Endothelial cell of umbilical vein (primary cell): ENCODE measurements at regions not wholly inside any gene's neighbourhood (a gene's known extent, or its start where the extent isn't known, plus 50 kb on each side); places are given as distances from the start of the nearest gene placed in this dataset.

Source experiments
- CTCF ChIP-seq, 2 donors: IDR thresholded peaks; 1 replicate in 1 of 2; 2 replicates in 1 of 2; pipeline ENCODE4 v1.5.1; 2011; ENCODE audit warnings: low read length in 2 of 2, mild to moderate bottlenecking in 2 of 2, moderate library complexity in 2 of 2, control low read depth in 1 of 2, inconsistent platforms in 1 of 2, low read depth in 1 of 2; ENCODE audit not compliant: insufficient read depth in 1 of 2; ENCODE audit errors: extremely low read depth in 1 of 2
- FOS ChIP-seq: IDR thresholded peaks from 2 replicates; pipeline ENCODE4 v1.6.1; 2011; ENCODE audit warnings: mild to moderate bottlenecking, low read length, moderate library complexity, borderline replicate concordance; ENCODE audit not compliant: insufficient read depth
- MYC ChIP-seq: IDR thresholded peaks from one replicate; pipeline ENCODE4 v1.6.1; 2011; ENCODE audit warnings: mild to moderate bottlenecking, low read depth, low read length
- POLR2A ChIP-seq: IDR thresholded peaks from 2 replicates; pipeline ENCODE4 v1.6.1; 2012; ENCODE audit warnings: low read depth, mild to moderate bottlenecking, control low read depth, low read length

GRCh38 chr18:67278984-67279383, 237.5 kb downstream of the DSEL start:
- TF ChIP-seq CTCF (IDR thresholded peaks at IDR 0.05; ENCODE audit: extremely low read depth in 1 of 2, insufficient read depth in 1 of 2, low read depth in 1 of 2, low read length in 2 of 2) (no peak), POLR2A (no peak), MYC (no peak), FOS (no peak)
